HG02870 (cell line): ENCODE measurements at regions not wholly inside any gene's neighbourhood (a gene's known extent, or its start where the extent isn't known, plus 50 kb on each side); places are given as distances from the start of the nearest gene placed in this dataset.

Experiments used
- ATAC-seq: cut with Tn5 transposase; IDR thresholded peaks from one replicate; pipeline ENCODE4 v1.9.1; 2021; ENCODE audit warnings: mild to moderate bottlenecking, moderate library complexity; ENCODE audit not compliant: unreplicated experiment

DNA sequence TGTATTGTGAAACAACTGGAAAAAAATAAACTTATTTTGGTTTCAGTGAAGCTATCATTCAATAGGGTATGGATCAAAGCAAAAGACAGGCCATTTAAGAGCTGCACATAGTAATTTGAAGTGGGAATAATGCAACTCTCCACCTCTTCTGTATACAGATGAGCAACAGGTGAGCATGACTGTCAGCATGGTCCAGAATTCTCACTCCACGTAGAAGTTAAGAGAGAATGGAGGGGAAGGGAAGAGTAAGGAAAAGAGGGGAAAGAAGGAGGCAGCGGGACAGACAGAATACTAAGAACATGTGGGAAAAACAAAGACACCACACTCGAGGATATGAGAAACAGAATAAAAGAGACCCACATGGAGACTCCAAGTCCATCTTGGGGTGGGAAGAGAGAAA is 396.1 kb upstream of the GRIA1 start:
- ATAC-seq, result no peak

DNA sequence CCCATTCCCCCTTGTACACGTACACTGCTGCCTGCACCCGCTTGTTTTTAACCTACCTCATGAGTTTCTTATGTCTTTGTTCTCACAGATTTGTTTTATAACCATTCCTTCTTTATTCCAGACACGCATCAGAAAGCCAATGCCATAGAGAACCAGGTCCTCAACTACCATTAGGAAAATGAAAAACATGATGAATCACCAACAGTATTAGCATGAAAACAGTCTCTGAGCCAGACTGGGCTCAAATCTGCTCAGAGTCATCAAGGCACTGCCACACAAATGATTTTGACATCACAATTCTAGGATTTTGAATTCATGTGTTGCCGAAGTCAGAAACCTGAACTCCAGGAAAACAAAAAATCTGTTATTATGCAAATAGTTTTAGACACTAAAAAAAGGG is 394.1 kb upstream of the GRIA1 start:
- ATAC-seq, result no peak

DNA sequence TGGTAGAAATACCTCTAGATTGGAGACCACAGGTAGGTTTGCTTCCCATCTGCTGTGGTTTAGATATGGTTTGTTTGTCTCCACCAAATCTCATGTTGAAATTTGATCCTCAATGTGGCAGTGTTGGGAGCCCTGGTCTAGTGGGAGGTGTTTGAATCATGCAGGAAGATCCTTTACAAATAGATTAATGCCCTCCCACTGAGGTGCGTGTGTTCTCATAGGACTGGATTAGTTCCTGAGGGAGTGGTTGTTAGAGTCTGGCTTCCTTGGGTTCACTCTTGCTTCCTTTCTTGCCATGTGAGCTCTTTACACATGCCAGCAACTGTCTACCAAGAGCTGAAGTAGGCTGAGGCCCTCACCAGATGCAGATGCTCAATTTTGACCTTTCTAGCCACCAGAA is 391.1 kb upstream of the GRIA1 start:
- no peak for ATAC-seq

DNA sequence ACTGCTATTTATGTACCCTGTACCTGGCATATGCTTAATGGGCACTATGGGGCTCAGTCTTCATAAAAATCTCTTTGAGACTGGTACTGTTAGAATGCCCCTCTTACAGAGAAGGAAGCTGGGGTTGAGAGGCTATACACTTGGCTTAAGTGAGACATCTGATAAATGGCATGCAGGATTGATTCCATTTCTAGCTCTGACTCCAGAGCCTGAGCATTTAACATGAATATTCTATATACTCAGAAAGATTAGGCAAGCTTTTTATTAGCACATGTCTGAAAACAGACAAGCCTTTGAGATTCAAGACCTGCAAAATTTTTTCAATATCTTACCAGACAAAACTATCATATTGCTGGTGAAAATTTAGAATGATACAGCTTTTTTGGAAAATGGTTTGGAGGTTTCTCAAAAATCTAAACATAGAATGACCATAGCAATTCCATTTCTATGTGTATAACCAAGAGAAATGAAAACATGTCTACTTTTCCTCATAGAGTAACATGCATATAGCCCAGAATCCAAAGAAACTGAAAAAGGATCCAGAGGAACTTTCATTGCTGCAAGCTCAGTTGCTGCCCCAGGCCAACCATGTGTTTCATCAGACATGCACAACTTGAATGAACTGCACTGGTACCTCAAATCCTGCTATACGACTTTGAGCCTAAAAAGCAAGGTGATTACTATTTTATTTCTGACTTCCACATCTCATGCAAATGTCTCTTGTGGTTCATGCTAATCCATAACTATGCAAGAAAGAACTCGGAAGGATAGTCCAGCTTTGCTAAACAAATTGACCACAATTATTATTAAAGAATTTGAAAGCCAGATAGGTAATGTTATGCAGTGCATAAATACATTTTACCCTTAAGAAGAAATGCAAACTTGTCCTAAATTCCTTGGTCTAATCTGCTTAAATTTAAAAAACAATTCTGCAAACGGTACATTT is 389.0 kb upstream of the GRIA1 start:
- no peak for ATAC-seq

DNA sequence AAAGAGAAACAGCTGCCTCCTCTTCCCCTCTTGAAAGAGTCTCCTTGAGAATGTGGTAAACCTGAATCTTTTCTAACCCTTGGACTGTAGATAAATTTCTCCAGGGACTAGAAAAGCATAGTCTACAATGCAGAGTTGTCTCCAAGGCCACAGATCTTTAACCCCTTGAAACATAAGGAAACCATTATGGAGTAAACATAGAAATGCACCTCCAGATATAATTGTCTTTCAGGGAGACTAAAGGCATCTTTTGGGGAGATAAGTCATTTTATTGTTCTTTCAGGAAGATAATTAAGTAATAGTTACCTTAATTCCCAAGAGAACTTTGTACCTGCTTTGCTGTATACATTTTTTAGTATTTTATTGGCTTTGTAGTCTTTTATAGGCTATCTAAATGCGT is 373.6 kb upstream of the GRIA1 start:
- no peak for ATAC-seq

DNA sequence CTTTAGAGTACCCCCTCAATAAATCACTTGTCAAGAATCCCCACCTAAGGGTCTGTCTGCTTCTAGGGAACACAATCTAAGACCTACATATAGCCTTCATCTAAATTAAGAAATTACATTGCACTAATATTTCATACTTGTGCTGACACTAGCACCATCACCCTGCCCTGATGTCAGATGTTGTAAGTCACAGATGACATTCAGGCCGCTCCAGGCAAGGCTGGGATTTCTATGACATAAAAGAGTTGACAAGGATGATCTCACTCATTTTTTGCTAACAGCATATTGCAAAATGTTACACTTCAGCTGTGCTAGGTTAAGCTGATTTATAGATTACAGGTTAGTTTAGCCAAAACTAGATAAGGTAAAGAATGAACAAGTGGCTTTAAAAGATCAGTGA is 372.5 kb upstream of the GRIA1 start:
- no peak for ATAC-seq

DNA sequence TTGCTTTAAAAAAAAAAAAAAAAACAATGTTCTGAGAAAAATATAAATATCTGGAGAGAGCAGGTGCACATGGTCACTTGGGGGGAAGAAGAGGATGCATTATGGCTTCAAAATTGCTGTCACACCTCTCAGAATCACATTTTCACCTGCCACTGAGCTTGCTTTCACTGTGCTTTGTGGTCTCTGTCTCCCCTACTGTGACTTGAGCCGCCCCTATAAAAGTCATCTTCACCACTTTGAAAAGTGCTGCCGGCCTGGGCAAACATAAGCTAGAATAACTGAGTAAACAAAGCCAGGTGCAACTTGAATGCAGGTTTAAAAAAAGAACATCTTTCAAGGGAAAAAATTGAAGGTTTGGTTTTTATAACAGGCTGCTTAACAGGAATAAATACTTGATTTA is 368.1 kb upstream of the GRIA1 start:
- no peak for ATAC-seq

DNA sequence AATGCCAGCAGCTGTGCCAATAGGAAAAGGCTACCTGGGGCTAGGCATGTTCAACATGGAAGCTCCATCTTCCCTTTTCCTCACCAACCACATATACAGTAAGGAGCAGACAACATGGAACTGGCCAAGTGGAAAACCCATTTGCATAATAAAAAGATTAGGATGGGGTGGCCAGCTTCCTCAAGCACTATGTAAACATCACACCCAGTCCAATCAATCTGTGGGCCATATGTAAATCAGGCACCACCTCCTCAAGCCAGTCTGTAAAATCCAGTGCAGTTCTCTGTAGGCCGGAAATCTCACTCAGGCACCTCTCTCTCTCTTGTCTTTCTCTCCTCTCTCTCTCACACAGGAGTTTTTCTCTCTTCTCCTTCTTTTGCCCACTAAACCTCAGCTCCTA is 360.2 kb upstream of the GRIA1 start:
- no peak for ATAC-seq

DNA sequence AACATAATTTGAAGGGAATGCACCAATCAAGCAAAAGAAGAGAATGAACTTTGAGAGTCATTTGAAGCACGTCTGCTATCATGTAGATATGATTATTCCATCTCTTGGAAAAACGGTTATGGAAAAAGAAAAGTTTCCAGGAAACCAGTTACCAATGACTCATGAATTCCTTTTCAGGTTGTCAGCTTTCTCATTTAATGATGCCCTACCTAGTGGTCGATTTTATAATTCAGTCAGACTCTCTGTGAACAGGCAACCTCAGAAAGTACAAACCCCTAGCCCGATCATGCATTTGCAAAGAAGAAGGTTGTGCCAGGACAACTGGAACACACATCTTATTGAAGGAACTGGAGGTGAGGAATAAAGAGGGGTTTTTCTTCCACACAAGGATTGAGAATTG is 355.1 kb upstream of the GRIA1 start:
- no peak for ATAC-seq

DNA sequence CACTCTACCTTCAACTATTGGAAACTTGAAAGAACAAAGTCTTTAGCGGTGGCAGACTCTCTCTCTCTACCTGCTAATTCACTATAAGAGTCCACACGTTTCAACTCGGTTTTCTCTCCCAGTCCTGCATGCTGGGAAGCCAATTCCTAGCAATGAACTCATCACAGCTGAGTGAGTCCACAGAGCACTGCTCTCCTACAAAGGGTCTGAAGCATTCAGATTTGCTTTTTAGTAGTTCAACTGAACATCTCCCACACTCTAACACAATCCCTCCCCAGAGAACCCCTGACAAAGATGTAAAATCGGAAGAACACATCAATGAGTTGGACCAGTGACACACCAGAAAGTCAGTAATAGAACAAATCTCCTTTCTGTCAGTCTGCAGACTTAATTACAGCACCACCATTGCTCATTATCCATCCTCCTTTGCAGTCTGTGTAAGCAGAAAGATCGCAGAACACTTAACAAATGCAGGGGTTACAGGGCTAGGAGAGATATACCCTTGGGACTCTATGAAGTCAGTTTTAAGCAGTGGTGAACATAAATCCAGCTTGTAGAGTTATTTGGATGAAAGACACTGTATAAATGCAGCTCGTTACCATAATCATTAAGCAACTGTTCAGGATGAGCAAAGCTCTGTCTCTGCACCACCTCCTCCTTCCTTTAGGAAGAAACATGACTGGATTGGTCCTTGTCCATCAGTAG is 353.4 kb upstream of the GRIA1 start:
- ATAC-seq, result no peak

DNA sequence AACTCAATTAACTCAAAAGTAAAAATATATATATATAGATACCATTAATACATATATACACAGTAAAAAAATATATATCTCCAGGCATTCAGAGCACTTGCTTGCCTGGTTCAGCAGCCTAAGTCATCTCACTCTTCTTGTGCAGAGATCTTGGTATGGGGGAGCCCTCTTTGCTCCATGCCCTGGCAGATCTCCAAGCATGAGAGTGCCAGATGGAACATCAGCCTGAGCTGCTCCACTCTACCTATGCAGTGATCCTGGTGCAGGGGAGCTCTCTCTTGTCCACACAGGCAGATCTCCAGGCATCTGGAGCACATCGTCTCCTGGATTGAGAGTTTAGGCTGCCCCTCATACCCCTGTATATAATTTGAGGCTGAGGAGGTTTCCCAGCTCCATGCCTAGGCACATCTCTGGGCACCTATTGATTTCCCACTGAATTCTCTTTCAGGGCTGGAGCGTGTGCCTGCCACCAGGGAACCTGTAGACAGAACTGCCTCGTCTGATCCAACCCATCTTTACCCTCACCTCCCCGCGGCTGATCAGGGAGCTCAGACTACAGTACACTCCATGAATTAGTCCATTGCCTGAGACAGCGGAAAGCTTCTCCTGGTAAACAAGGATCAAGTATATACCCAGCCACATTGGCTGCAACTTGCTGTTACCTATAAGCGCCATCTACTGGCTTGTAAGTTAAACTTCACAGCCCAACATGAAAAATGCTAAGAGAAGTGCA is 342.4 kb upstream of the GRIA1 start:
- ATAC-seq, result peak; percentile 86

DNA sequence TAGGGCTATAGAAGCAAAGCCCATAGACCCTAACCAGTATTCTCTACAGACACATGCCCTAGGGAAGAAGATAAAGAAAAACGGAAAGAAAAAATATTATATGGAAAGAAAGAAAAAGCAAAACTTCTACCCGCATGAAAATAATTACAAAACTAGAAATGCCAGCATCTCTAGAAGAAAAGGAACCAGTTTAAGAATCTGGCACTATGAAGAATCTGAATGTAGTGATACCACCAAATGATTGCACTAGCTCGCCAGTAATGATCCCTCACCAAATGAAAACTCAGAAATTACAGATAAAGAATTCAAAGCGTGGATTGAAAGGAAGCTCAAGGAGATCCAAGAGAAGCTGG is 341.9 kb upstream of the GRIA1 start:
- no peak for ATAC-seq

DNA sequence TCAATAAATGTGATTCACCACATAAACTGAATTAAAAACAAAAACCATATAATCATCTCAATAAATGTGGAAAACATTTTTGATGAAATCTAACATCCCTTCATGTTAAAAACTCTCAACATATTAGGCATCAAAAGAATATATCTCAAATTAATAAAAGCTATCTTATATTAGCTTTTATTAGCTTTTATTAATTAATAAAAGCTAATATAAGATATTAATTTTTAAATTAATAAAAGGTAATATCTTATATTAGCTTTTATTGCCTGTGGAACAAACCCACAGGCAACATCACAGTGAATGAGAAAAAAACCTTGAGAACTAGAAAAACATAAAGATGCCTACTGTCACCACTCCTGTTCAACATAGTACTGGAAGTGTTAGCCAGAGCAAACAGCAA is 338.9 kb upstream of the GRIA1 start:
- no peak for ATAC-seq

DNA sequence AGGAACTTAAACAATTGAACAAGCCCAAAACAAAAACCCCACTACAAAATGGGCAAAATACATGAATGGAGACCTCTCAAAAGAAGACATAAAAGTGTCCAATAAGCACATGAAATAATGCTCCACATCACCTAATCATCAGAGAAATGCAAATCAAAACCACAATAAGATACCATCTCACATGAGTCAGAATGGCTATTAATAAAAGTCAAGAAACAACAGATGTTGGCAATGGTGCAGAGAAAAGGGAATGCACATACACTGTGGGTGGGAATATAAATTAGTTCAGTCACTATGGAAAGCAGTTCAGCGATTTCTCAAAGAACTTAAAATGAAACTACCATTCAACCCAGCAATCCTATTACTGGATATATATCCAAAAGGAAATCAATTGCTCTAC is 337.4 kb upstream of the GRIA1 start:
- no peak for ATAC-seq

DNA sequence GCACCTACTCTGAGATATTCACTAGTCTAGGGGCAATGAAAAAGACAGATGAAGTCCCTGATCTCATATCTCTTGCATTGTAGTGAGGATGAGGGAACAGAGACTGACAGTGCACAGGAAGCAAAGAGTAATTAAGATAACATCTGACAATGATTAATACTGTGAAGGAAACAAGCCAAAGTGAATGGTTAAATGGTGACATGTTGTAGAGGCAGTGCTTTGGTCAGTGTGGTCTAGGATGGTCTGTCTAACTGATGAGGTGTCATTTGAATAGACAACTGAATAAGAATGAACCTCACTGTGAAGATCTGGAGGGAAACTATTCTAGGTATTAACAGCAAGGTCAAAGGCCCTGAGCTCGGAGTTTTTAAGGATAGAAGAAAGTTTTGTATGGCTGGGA is 333.3 kb upstream of the GRIA1 start:
- ATAC-seq, result no peak

DNA sequence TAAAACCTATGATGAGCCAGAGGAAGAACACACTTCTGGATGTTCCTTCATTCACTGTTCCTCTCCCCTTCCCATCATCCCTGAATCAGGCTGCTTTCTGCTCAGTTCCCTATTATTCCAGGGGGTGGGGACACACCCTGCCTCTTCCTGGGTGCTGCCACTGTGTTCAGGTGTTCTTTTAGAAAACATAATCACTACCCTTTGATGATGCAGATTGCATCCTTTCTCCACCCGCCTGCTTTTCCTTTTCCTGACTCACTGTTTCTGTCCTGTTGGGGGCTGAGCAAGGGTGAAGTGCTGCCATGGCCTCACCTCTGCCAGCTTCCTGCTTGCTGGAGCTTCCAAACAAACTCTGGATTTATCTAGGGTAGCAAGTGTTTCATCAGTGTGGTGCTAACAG is 331.9 kb upstream of the GRIA1 start:
- ATAC-seq, result no peak

DNA sequence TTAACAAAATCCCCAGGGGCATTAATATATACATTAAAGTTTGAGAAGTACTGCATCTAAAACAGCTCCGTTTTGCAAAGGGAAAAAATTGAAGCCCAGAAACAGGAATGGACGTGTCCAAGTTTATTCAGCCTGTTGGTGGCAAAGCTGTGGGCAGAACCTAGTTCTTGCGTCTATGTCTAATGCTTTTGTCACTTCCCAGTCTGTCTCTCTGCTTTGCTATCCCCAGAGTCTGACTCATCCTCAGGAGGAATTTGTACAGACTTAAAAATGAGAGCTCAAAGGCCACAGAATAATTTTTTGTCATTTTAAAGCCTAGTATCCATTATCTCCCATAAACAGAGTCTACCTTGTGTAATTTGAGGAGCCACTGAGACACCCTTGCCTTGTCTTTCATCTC is 330.9 kb upstream of the GRIA1 start:
- no peak for ATAC-seq

DNA sequence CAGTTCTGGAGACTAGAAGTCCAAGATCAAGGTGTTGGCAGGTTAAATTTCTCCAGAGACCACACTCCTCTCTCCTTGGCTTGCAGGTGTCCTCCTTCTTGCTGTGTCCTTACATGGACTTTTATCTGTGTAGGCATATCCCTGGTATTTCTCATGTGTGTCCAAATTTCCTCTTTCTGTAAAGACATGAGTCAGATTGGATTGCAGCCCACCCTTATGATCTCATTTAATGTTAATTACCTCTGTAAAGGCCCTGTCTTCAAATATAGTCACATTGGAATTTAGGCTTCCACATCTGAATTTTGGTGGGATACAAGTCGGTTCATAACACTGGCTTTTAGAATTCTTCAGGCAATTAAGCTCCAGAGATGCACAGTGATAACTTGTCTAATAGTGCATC is 322.2 kb upstream of the GRIA1 start:
- ATAC-seq, result no peak

DNA sequence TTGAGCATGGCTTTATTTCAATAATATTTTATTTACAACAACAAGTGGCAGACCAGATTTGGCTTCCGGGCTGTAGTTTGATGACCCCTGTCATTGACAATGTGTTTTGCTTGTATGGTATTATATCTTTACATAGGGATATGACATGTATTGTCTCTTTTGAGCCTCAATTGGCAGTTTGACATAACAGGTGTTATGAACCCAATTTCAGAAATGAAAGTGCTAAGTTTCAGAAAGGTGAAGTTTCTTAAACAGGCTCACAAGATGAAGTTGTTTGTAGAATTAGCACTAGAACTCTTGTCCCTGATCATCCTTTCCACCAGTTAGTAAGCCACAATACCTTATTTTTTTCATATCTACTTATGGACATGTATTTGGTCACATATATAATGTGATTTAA is 303.0 kb upstream of the GRIA1 start:
- no peak for ATAC-seq

DNA sequence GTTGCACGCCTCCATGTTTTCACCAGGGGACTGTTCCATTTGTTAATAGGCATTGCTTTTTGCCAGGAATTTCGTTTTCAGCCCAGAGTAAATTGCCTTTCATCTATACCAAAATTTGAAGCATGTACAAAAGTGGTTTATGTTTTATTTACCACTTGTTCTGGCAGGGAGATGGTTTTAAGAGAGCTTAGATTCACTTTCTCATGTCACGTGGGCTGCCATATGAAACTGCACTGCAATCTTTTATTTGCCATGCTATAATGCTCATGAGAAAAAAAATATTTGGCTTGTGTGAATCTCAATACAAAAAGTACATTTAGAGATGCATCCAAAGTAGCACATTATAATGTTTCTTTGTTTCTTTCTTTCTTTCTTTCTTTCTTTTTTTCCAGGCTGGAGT is 284.1 kb upstream of the GRIA1 start:
- no peak for ATAC-seq

DNA sequence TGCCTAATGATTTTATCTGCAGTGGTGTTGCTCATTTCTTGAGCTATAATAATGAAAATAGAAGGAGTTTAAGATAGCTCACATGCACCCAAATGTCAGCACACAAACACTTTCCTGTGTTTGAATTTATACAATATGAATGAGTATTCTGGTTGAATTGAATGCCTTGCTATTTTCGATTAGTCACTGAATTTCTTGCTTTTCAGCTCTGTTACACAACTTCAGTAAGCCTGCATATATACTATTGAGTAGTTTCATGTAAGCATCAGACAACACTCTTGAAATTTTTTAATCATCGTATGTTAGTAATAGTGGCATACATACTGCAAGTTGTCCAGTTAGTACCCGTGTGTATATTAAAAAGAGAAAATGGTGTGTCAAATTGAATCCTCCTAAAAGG is 281.5 kb upstream of the GRIA1 start:
- ATAC-seq, result no peak

DNA sequence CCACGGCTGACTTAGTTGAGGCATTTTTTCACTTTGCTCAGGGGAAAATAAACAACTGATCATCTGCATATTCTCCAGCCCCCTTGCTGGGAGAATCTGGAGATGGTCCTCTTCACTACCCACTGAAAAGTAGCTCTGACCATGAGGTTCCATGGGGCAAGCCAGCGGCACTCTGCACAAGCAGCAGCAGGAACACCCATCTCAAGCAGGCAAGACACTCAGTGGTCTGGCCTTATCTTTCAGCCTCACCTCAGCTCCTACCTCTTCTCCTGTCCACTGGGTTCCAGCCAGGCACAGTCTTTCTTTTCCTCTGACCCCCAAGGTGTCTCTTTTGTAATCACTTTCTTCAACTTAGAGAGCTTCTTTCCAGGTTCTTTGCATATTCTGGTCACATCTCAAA is 280.8 kb upstream of the GRIA1 start:
- no peak for ATAC-seq
